NT2/D1 (cell line): ENCODE measurements at regions not wholly inside any gene's neighbourhood (a gene's known extent, or its start where the extent isn't known, plus 50 kb on each side); places are given as distances from the start of the nearest gene placed in this dataset.

ENCODE experiments used
- SUZ12 ChIP-seq: IDR thresholded peaks from 2 replicates; pipeline ENCODE4 v1.6.1; 2011; ENCODE audit not compliant: insufficient read length, insufficient read depth; ENCODE audit errors: extremely low read depth
- YY1 ChIP-seq: IDR thresholded peaks from 2 replicates; pipeline ENCODE4 v1.6.1; 2011; ENCODE audit not compliant: insufficient read length, insufficient read depth
- ZNF274 ChIP-seq: IDR thresholded peaks from 2 replicates; pipeline ENCODE4 v1.6.1; 2011; ENCODE audit warnings: mild to moderate bottlenecking, low read depth, low read length

- TF ChIP-seq ZNF274 (no peak), YY1 (no peak), SUZ12 (no peak)
Observed at GRCh38 chr1:230569201-230569600, 73.1 kb upstream of the COG2 start.
